Esophagus squamous epithelium (tissue), 5 donors: ENCODE measurements at regions not wholly inside any gene's neighbourhood (a gene's known extent, or its start where the extent isn't known, plus 50 kb on each side); places are given as distances from the start of the nearest gene placed in this dataset.

Experiments
- DNase-seq: peaks from one replicate; lab custom pipeline; 2025; lab: John Stamatoyannopoulos, UW
- H3K27ac ChIP-seq, 4 donors: fragments of 200-600 bp; sonication (generic); one replicate each; pipeline ENCODE4 v1.5.1; 2016 to 2019; ENCODE audit warnings: mild to moderate bottlenecking in 1 of 4
- H3K27me3 ChIP-seq, 4 donors: fragments of 200-600 bp; sonication (generic); 1 replicate in 3 of 4; 2 replicates in 1 of 4; pipeline versions ENCODE4 v1.5.1 to v1.6.0; 2017 to 2021; ENCODE audit warnings: antibody characterized with exemption in 1 of 4
- H3K36me3 ChIP-seq, 3 donors: fragments of 200-600 bp; sonication (generic); one replicate each; pipeline ENCODE4 v1.5.1; 2016 to 2019
- H3K4me1 ChIP-seq, 3 donors: fragments of 200-600 bp; sonication (generic); one replicate each; pipeline ENCODE4 v1.5.1; 2017 to 2019
- H3K4me3 ChIP-seq, 4 donors: fragments of 200-600 bp; sonication (generic); 1 replicate in 3 of 4; 2 replicates in 1 of 4; pipeline ENCODE4 v1.5.1; 2016 to 2019; ENCODE audit warnings: mild to moderate bottlenecking in 2 of 4, moderate library complexity in 1 of 4
- H3K9me3 ChIP-seq, 3 donors: fragments of 200-600 bp; sonication (generic); one replicate each; pipeline ENCODE4 v1.5.1; 2016 to 2019
- POLR2A ChIP-seq, 4 donors: fragments of 450-650 bp; IDR thresholded peaks; one replicate each; pipeline ENCODE4 v1.6.1; 2017; ENCODE audit warnings: antibody characterized with exemption in 4 of 4, mild to moderate bottlenecking in 4 of 4, moderate library complexity in 3 of 4
- WGBS, 2 donors: methylation state at CpG; one replicate each; pipeline ENCODE4 v1.1.5; 2018; 5-methylcytosine and 5-hydroxymethylcytosine counted together
- intact Hi-C: fragments of 100-400 bp; cut with DNase I; formaldehyde crosslinking; loops from one replicate; pipeline ENCODE4 v1.15.0; 2022
- TF ChIP-seq, protein P1 (sequence below), 6 experiments: fragments of 450-650 bp in 4 of 6; fragments of 200-600 bp in 2 of 6; sonication (generic) in 2 of 6; IDR thresholded peaks; one replicate each; pipeline ENCODE4 v1.5.1; 2016 to 2019; ENCODE audit warnings: antibody characterized with exemption in 6 of 6, mild to moderate bottlenecking in 4 of 6, moderate library complexity in 4 of 6
- donor health status: DM: yes; HTN: yes; CAD: no.

- 79 to 85% methylated on average over 2 of the region's 2 CpGs for WGBS, 2 donors
These were observed 649.9 kb upstream of the NRXN1 start for GRCh38 chr2:51681854-51682253.

DNA sequence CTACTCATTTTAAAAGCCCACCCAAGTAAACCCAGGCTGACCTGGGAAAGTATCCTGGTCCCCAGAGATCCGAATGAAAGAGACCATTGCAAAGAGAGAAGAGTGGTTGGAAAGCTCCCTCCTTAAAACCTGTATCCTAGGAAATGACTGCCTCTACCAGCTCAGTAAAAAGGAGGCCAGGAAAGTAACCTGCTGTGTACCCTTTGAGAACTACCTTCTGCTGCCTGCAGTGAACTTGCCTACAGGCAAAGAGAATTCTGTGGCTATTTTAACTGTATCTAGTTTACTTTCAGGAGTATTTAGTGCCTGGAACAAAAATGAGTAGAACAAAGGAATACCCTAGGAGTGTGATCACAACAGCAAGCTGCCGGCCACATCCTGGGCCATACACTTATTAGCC, 641.7 kb upstream of the NRXN1 start:
- Histone ChIP-seq H3K4me3 (no peak overlapping the region), H3K9me3 (no peaks in the 10 kb centered on the region), H3K27me3 (no peaks in the 10 kb centered on the region), H3K4me1 (no peaks in the 10 kb centered on the region), H3K36me3 (no peaks in the 10 kb centered on the region), H3K27ac (no peak overlapping the region)
- DNase-seq = no peak
- intact Hi-C loops = no loop called here
- TF ChIP-seq, protein P1, sequence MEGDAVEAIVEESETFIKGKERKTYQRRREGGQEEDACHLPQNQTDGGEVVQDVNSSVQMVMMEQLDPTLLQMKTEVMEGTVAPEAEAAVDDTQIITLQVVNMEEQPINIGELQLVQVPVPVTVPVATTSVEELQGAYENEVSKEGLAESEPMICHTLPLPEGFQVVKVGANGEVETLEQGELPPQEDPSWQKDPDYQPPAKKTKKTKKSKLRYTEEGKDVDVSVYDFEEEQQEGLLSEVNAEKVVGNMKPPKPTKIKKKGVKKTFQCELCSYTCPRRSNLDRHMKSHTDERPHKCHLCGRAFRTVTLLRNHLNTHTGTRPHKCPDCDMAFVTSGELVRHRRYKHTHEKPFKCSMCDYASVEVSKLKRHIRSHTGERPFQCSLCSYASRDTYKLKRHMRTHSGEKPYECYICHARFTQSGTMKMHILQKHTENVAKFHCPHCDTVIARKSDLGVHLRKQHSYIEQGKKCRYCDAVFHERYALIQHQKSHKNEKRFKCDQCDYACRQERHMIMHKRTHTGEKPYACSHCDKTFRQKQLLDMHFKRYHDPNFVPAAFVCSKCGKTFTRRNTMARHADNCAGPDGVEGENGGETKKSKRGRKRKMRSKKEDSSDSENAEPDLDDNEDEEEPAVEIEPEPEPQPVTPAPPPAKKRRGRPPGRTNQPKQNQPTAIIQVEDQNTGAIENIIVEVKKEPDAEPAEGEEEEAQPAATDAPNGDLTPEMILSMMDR (IDR thresholded peaks at IDR 0.05) = no peak
- TF ChIP-seq POLR2A (IDR thresholded peaks at IDR 0.05) = no peak
- 49 to 53% methylated on average over 1 to 2 of the region's 2 CpGs for WGBS, 2 donors

More at GRCh38 chr2:51681854-51682253, 649.9 kb upstream of the NRXN1 start:
- intact Hi-C loops = no loop called here
- TF ChIP-seq, protein P1 (IDR thresholded peaks at IDR 0.05) = no peak
- no peak for TF ChIP-seq POLR2A (IDR thresholded peaks at IDR 0.05)
- peaks cover 0 to 5% (median 3%) of the 10 kb centered on the region in 3 donors for H3K9me3 ChIP-seq
- no peaks in the 10 kb centered on the region for H3K4me1 ChIP-seq
- no peak for DNase-seq
- H3K36me3 ChIP-seq = no peaks in the 10 kb centered on the region
- H3K4me3 ChIP-seq = no peak overlapping the region
- H3K27me3 ChIP-seq = no peaks in the 10 kb centered on the region
- no peak overlapping the region for H3K27ac ChIP-seq

DNA sequence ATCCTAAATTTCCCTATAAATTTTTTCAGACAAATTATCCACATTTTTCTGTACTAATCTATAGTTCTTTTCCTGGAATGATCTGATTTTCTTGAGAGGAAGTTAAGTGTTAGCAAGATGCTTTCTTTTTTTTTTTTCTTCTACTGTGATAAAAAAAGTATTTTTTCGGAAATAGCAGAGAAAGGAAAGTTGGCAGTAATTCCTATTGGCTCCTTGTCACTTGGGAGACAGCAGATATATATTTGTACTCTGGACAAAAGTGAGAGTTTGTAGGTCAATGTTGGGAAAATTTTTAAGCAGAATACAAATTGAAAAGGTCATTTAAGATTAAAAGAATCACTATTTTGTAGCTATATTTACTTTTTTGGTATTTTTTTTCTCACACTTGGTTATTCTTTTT, 635.7 kb upstream of the NRXN1 start:
- Histone ChIP-seq H3K4me3 (no peak overlapping the region), H3K4me1 (no peaks in the 10 kb centered on the region), H3K27me3 (no peaks in the 10 kb centered on the region), H3K27ac (no peak overlapping the region), H3K9me3 (no peaks in the 10 kb centered on the region), H3K36me3 (no peaks in the 10 kb centered on the region)
- intact Hi-C loops = no loop called here
- no peak for DNase-seq
- WGBS, 2 donors = 21 to 25% methylated on average over 1 of the region's 1 CpG
- TF ChIP-seq, protein P1 (IDR thresholded peaks at IDR 0.05) = no peak
- TF ChIP-seq POLR2A (IDR thresholded peaks at IDR 0.05) = no peak

GRCh38 chr2:51662187-51662586, 630.3 kb upstream of the NRXN1 start:
- intact Hi-C loops = no loop called here
- no peak overlapping the region for H3K27ac ChIP-seq
- 44 to 58% methylated on average over 5 of the region's 5 CpGs for WGBS, 2 donors
- no peaks in the 10 kb centered on the region for H3K36me3 ChIP-seq
- TF ChIP-seq, protein P1 (IDR thresholded peaks at IDR 0.05) = no peak
- TF ChIP-seq POLR2A (IDR thresholded peaks at IDR 0.05) = no peak
- no peak overlapping the region for H3K4me3 ChIP-seq
- H3K4me1 ChIP-seq = no peaks in the 10 kb centered on the region
- no peaks in the 10 kb centered on the region for H3K9me3 ChIP-seq
- H3K27me3 ChIP-seq = no peaks in the 10 kb centered on the region
- no peak for DNase-seq

DNA sequence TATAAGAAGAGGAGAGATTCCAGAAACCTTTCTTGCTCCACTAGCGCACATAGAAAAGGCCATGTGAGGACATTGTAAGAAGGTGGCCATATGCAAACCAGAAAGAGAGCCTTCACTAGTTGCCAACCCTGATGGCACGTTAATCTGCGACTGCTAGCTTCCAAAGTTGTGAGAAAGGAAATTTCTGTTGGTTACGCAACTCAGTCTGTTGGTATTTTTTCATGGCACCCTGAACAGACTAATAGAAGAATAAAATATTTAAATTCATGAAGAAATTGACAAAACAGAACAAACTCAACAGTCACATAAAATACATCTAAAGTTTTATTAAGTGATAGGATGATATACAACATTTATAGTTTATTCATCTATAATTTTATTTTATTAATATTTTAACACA, 625.9 kb upstream of the NRXN1 start:
- Histone ChIP-seq H3K4me1 (no peaks in the 10 kb centered on the region), H3K9me3 (no peaks in the 10 kb centered on the region), H3K4me3 (no peak overlapping the region), H3K27me3 (no peaks in the 10 kb centered on the region), H3K27ac (no peak overlapping the region), H3K36me3 (no peaks in the 10 kb centered on the region)
- 82 to 86% methylated on average over 4 of the region's 4 CpGs for WGBS, 2 donors
- no peak for DNase-seq
- intact Hi-C loops = no loop called here
- TF ChIP-seq POLR2A (IDR thresholded peaks at IDR 0.05) = no peak
- TF ChIP-seq, protein P1 (IDR thresholded peaks at IDR 0.05) = no peak
